HCT116 (cell line): ENCODE measurements at regions not wholly inside any gene's neighbourhood (a gene's known extent, or its start where the extent isn't known, plus 50 kb on each side); places are given as distances from the start of the nearest gene placed in this dataset.
"Not testable (repeated sequence)": the region's sequence is repeated elsewhere in the genome, so short reads cannot be mapped to it uniquely, and the experiment has no call there.

ENCODE experiments used
- CTCF ChIP-seq, 3 experiments: fragments of 200-600 bp in 1 of 3; sonication (generic) in 1 of 3; IDR thresholded peaks in 2 of 3; conservative IDR thresholded peaks in 1 of 3; 2 replicates each; pipeline ENCODE4 v1.5.1; 2012 to 2017; ENCODE audit warnings: low read depth in 2 of 3, low read length in 2 of 3, antibody characterized with exemption in 1 of 3, borderline replicate concordance in 1 of 3, control low read depth in 1 of 3, mild to moderate bottlenecking in 1 of 3, mixed read lengths in 1 of 3, mixed run types in 1 of 3, moderate library complexity in 1 of 3; ENCODE audit not compliant: insufficient read depth in 1 of 3
- REST ChIP-seq: IDR thresholded peaks from 2 replicates; pipeline ENCODE4 v1.6.1; 2012; ENCODE audit warnings: low read depth

- not testable (repeated sequence) for TF ChIP-seq CTCF (IDR thresholded peaks at IDR 0.05 in 2 of 3, conservative IDR thresholded peaks at IDR 0.05 in 1 of 3; ENCODE audit: borderline replicate concordance in 1 of 3, insufficient read depth in 1 of 3, low read depth in 2 of 3, low read length in 2 of 3); REST
Measured at GRCh38 chr6:88406674-88407073, 240.5 kb upstream of the CNR1 start.
